ENCODE measurements at regions not wholly inside any gene's neighbourhood (a gene's known extent, or its start where the extent isn't known, plus 50 kb on each side); places are given as distances from the start of the nearest gene placed in this dataset.

DNA sequence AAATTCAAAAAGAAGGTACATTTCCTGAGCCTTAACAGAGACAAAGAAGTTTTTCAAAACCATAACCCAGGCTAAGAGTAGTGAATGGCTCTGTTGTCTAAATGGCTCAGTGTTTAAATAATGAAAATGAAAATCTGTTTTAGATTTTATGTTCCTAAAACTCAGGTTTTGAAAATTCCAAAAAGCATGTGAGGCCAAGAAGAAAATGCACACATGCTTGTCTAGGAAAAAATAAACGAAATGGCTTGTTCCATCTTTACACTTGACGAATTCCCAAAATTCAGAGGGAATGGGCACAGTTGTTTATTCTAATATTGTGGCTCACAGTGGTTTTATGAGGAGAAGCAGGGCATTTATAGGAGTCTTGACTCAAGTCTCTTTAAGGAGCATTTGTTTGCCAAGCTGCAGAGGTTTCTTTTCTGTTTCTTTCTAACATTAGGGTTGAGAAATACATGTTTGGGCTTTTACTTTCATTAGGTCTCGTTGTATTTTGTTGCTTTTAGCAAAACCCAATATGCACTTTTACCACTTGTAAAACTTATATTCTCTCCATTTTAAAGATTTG lies 527.6 kb upstream of the ANKRD30A start:
- no peak overlapping the region for H3K4me3 ChIP-seq (ENCODE audit: low read depth in 1 of 5, low read length in 5 of 5)
- H3K4me1 ChIP-seq (ENCODE audit: control insufficient read depth in 5 of 5, insufficient read depth in 5 of 5, low read length in 5 of 5) = no peaks in the 10 kb centered on the region
- no peaks in the 10 kb centered on the region for H3K9me3 ChIP-seq (ENCODE audit: control insufficient read depth in 5 of 5, low read length in 5 of 5)
- H3K36me3 ChIP-seq (ENCODE audit: control insufficient read depth in 5 of 5, insufficient read depth in 5 of 5, low read length in 5 of 5) = no peaks in the 10 kb centered on the region
- no peak overlapping the region for H3K9ac ChIP-seq (ENCODE audit: low read length in 5 of 5)
- H3K27ac ChIP-seq (ENCODE audit: low read depth, low read length) = no peak overlapping the region
- no peaks in the 10 kb centered on the region for H3K27me3 ChIP-seq (ENCODE audit: control insufficient read depth in 5 of 5, insufficient read depth in 4 of 5, low read length in 5 of 5)

DNA sequence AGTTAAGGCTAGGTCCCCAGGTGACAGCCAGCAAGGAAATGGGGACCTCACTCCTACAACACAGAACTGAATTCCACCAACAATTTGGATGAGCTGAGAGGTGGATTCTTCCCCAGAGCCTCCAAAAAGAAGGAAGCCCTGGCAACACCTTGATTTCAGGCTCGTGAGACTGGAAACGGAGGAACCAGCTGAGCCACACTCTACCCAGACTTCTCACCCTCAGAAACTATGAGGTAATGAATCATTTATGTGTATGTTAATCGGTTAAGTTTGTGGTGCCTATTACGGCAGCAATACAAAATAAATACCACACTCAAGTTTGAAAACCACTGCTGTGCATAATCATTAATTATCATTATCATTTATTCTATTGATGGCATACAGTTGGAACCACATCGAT lies 532.4 kb upstream of the ANKRD30A start:
- Histone ChIP-seq H3K4me3 (ENCODE audit: low read depth in 1 of 5, low read length in 5 of 5) (no peak overlapping the region), H3K27me3 (ENCODE audit: control insufficient read depth in 5 of 5, insufficient read depth in 4 of 5, low read length in 5 of 5) (no peaks in the 10 kb centered on the region), H3K4me1 (ENCODE audit: control insufficient read depth in 5 of 5, insufficient read depth in 5 of 5, low read length in 5 of 5) (peaks cover 0 to 5% (median 0%) of the 10 kb centered on the region in 5 donors), H3K36me3 (ENCODE audit: control insufficient read depth in 5 of 5, insufficient read depth in 5 of 5, low read length in 5 of 5) (no peaks in the 10 kb centered on the region), H3K9me3 (ENCODE audit: control insufficient read depth in 5 of 5, low read length in 5 of 5) (no peaks in the 10 kb centered on the region), H3K9ac (ENCODE audit: low read length in 5 of 5) (no peak overlapping the region), H3K27ac (ENCODE audit: low read depth, low read length) (no peak overlapping the region)

DNA sequence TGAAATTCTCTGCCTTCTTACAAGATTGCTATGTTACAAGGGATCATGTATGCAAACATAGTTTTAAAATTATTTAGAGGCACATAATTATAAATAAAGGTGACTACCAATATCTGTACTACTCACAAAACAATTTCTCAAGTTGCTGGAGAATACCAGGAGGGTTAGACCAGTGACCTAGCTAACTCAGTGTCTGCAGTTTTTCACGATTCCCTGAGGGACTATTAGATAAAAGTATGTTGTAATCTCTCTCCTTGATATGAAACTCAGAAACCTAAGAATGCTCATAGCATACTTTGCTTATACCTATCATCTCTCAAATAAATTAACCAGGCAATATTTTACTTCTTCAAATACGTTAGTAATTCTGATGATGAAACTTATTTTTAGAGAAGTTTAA lies 534.0 kb upstream of the ANKRD30A start:
- Histone ChIP-seq H3K9me3 (ENCODE audit: control insufficient read depth in 5 of 5, low read length in 5 of 5) (no peaks in the 10 kb centered on the region), H3K4me3 (ENCODE audit: low read depth in 1 of 5, low read length in 5 of 5) (no peak overlapping the region), H3K36me3 (ENCODE audit: control insufficient read depth in 5 of 5, insufficient read depth in 5 of 5, low read length in 5 of 5) (no peaks in the 10 kb centered on the region), H3K4me1 (ENCODE audit: control insufficient read depth in 5 of 5, insufficient read depth in 5 of 5, low read length in 5 of 5) (peaks cover 0 to 5% (median 0%) of the 10 kb centered on the region in 5 donors), H3K27ac (ENCODE audit: low read depth, low read length) (no peak overlapping the region), H3K27me3 (ENCODE audit: control insufficient read depth in 5 of 5, insufficient read depth in 4 of 5, low read length in 5 of 5) (no peaks in the 10 kb centered on the region), H3K9ac (ENCODE audit: low read length in 5 of 5) (no peak overlapping the region)

DNA sequence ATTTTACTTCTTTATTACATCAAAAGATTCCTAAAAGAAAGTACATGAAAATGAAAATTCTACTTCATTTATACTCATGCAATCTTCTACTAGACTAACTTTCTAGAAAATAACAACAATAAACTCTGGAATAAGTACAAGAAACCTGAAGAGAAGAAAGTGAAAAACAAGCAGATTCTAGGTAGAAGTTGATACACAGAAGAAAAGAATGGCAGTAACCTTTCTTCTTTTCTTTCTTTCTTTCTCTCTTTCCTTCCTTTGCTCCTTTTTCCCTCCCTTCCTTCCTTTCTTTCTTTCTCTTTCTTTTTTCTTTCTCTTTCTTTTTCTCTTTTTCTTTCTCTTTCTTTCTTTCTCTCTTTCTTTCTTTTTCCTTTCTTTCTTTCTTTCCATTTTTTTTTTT lies 541.7 kb upstream of the ANKRD30A start:
- H3K27me3 ChIP-seq (ENCODE audit: control insufficient read depth in 5 of 5, insufficient read depth in 4 of 5, low read length in 5 of 5) = no peaks in the 10 kb centered on the region
- H3K9ac ChIP-seq (ENCODE audit: low read length in 5 of 5) = no peak overlapping the region
- no peaks in the 10 kb centered on the region for H3K4me1 ChIP-seq (ENCODE audit: control insufficient read depth in 5 of 5, insufficient read depth in 5 of 5, low read length in 5 of 5)
- H3K36me3 ChIP-seq (ENCODE audit: control insufficient read depth in 5 of 5, insufficient read depth in 5 of 5, low read length in 5 of 5) = no peaks in the 10 kb centered on the region
- H3K9me3 ChIP-seq (ENCODE audit: control insufficient read depth in 5 of 5, low read length in 5 of 5) = no peaks in the 10 kb centered on the region
- no peak overlapping the region for H3K27ac ChIP-seq (ENCODE audit: low read depth, low read length)
- no peak overlapping the region for H3K4me3 ChIP-seq (ENCODE audit: low read depth in 1 of 5, low read length in 5 of 5)

DNA sequence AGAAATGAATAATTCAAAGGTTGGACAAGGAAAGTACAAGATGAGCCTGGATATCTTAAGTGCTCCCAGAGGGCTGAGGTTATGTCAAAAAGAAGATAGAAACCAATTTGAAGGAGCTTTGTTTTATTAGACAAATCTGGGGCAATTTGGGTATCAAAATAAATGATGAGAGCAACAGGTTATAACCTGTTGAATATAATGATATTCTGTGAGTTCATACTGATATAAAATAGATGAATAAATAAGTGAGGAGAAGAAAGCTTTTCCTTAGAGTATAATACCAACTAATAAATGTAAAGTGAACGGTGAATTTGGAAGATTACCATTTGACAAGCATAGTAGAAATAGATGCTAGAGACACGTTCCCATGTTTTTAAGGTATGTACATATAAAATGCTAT lies 544.2 kb upstream of the ANKRD30A start:
- Histone ChIP-seq H3K4me1 (ENCODE audit: control insufficient read depth in 5 of 5, insufficient read depth in 5 of 5, low read length in 5 of 5) (no peaks in the 10 kb centered on the region), H3K9ac (ENCODE audit: low read length in 5 of 5) (no peak overlapping the region), H3K27ac (ENCODE audit: low read depth, low read length) (no peak overlapping the region), H3K4me3 (ENCODE audit: low read depth in 1 of 5, low read length in 5 of 5) (no peak overlapping the region), H3K36me3 (ENCODE audit: control insufficient read depth in 5 of 5, insufficient read depth in 5 of 5, low read length in 5 of 5) (no peaks in the 10 kb centered on the region), H3K27me3 (ENCODE audit: control insufficient read depth in 5 of 5, insufficient read depth in 4 of 5, low read length in 5 of 5) (no peaks in the 10 kb centered on the region), H3K9me3 (ENCODE audit: control insufficient read depth in 5 of 5, low read length in 5 of 5) (no peaks in the 10 kb centered on the region)

DNA sequence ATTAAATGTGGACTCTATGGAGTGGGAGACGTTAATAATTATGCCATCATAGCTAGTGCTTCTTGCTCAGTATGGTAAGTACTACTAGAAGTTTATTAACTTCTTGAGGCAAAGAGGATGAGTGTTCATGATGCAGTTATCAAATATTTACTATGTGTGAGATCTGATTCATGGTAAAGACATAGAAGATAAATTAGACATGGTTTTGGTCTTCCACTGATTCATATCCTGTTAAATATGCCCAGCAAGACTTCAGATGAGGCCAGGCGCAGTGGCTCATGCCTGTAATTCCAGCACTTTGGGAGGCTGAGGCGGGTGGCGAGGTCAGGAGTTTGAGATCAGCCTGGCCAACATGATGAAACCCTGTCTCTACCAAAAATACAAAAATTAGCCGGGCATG lies 547.1 kb upstream of the ANKRD30A start:
- H3K9ac ChIP-seq (ENCODE audit: low read length in 5 of 5) = no peak overlapping the region
- H3K27ac ChIP-seq (ENCODE audit: low read depth, low read length) = no peak overlapping the region
- no peaks in the 10 kb centered on the region for H3K27me3 ChIP-seq (ENCODE audit: control insufficient read depth in 5 of 5, insufficient read depth in 4 of 5, low read length in 5 of 5)
- no peak overlapping the region for H3K4me3 ChIP-seq (ENCODE audit: low read depth in 1 of 5, low read length in 5 of 5)
- H3K36me3 ChIP-seq (ENCODE audit: control insufficient read depth in 5 of 5, insufficient read depth in 5 of 5, low read length in 5 of 5) = no peaks in the 10 kb centered on the region
- no peaks in the 10 kb centered on the region for H3K4me1 ChIP-seq (ENCODE audit: control insufficient read depth in 5 of 5, insufficient read depth in 5 of 5, low read length in 5 of 5)
- no peaks in the 10 kb centered on the region for H3K9me3 ChIP-seq (ENCODE audit: control insufficient read depth in 5 of 5, low read length in 5 of 5)

DNA sequence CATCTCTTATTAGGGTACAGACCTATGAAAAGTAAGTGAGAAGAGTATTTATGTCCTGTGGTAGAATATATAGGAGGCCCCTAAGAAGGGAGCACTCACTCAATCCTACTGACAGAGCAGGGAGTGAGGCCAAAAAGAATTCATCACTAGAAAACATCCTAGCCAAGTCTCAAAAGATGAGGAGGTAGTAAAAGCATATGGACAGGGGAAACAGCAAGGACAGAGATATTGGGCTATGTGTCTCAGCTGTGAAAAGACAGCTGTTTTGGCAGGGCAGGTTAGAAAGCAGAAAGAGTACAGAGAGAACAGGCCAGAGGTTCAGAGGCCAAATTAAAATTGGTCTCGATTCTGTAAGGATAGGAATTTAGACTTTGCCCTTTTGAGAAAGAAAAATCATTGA lies 548.3 kb upstream of the ANKRD30A start:
- H3K4me1 ChIP-seq (ENCODE audit: control insufficient read depth in 5 of 5, insufficient read depth in 5 of 5, low read length in 5 of 5) = no peaks in the 10 kb centered on the region
- no peaks in the 10 kb centered on the region for H3K9me3 ChIP-seq (ENCODE audit: control insufficient read depth in 5 of 5, low read length in 5 of 5)
- no peaks in the 10 kb centered on the region for H3K36me3 ChIP-seq (ENCODE audit: control insufficient read depth in 5 of 5, insufficient read depth in 5 of 5, low read length in 5 of 5)
- no peak overlapping the region for H3K9ac ChIP-seq (ENCODE audit: low read length in 5 of 5)
- H3K27me3 ChIP-seq (ENCODE audit: control insufficient read depth in 5 of 5, insufficient read depth in 4 of 5, low read length in 5 of 5) = no peaks in the 10 kb centered on the region
- H3K27ac ChIP-seq (ENCODE audit: low read depth, low read length) = no peak overlapping the region
- H3K4me3 ChIP-seq (ENCODE audit: low read depth in 1 of 5, low read length in 5 of 5) = no peak overlapping the region

DNA sequence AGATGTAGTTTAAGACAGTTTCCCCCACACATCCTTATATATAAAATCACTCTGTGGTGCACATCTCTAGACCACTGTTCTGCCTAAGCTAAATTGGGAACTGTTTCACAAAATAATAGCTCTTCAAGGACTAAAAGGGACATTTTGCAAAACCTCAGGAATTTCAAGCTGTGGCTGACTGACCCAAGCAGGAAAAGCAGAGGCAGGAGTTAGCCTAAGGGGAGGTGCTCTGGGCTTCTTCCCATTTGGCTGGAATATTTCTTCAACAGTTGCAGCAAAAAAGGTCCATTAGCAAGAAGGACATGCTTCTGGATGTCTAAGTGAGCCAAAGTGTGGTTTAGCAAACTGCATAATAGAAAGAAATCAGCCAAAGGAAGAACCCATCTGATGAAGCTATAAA lies 551.2 kb upstream of the ANKRD30A start:
- H3K27ac ChIP-seq (ENCODE audit: low read depth, low read length) = no peak overlapping the region
- H3K4me3 ChIP-seq (ENCODE audit: low read depth in 1 of 5, low read length in 5 of 5) = no peak overlapping the region
- no peaks in the 10 kb centered on the region for H3K36me3 ChIP-seq (ENCODE audit: control insufficient read depth in 5 of 5, insufficient read depth in 5 of 5, low read length in 5 of 5)

DNA sequence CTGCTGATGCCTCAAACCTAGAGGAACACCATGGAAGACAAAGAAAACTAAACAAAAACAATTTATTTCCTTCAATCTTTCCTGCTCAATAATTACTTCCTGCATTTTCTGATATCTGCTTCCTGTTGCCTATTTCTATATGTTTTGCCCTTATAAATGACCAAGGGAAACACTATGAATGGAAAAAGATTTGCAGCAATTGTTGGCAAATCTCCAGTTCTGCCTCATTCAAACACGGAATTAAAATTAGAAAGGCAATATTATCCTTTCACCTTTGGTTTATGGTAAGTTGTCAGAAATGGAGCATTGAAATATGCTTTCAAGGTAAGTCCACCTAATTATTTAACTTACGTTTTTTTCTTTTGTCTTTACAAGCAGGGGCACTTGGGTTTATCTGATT lies 552.2 kb upstream of the ANKRD30A start:
- H3K27ac ChIP-seq (ENCODE audit: low read depth, low read length) = no peak overlapping the region
- no peaks in the 10 kb centered on the region for H3K4me1 ChIP-seq (ENCODE audit: control insufficient read depth in 5 of 5, insufficient read depth in 5 of 5, low read length in 5 of 5)
- no peak overlapping the region for H3K9ac ChIP-seq (ENCODE audit: low read length in 5 of 5)
- H3K4me3 ChIP-seq (ENCODE audit: low read depth in 1 of 5, low read length in 5 of 5) = no peak overlapping the region
- H3K27me3 ChIP-seq (ENCODE audit: control insufficient read depth in 5 of 5, insufficient read depth in 4 of 5, low read length in 5 of 5) = no peaks in the 10 kb centered on the region
- no peaks in the 10 kb centered on the region for H3K36me3 ChIP-seq (ENCODE audit: control insufficient read depth in 5 of 5, insufficient read depth in 5 of 5, low read length in 5 of 5)
- no peaks in the 10 kb centered on the region for H3K9me3 ChIP-seq (ENCODE audit: control insufficient read depth in 5 of 5, low read length in 5 of 5)

More for the DNA sequence above, 551.2 kb upstream of the ANKRD30A start:
- no peak overlapping the region for H3K9ac ChIP-seq (ENCODE audit: low read length in 5 of 5)
- no peaks in the 10 kb centered on the region for H3K9me3 ChIP-seq (ENCODE audit: control insufficient read depth in 5 of 5, low read length in 5 of 5)
- H3K27me3 ChIP-seq (ENCODE audit: control insufficient read depth in 5 of 5, insufficient read depth in 4 of 5, low read length in 5 of 5) = no peaks in the 10 kb centered on the region
- H3K4me1 ChIP-seq (ENCODE audit: control insufficient read depth in 5 of 5, insufficient read depth in 5 of 5, low read length in 5 of 5) = no peaks in the 10 kb centered on the region

DNA sequence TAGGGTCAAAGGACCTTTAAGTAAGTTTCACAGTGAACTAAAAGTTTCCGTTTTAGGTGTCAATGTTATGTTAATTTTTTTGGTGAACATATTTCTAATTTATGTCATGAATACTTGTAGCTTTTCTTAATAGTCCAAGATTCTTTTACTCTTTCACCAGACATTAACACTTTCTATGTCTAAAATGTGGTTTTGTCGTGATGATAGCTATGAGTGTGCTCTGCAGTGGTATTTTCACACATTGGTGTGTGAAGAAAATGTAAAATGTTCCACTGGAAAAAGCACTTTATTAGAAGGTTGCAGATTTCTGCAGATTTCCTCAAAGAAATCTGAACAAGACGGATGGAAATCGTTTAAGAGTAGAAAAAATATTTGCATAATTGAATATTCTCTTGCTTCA lies 561.0 kb upstream of the ANKRD30A start:
- Histone ChIP-seq H3K36me3 (ENCODE audit: control insufficient read depth in 5 of 5, insufficient read depth in 5 of 5, low read length in 5 of 5) (no peaks in the 10 kb centered on the region), H3K27me3 (ENCODE audit: control insufficient read depth in 5 of 5, insufficient read depth in 4 of 5, low read length in 5 of 5) (no peaks in the 10 kb centered on the region), H3K9me3 (ENCODE audit: control insufficient read depth in 5 of 5, low read length in 5 of 5) (peaks cover 0 to 3% (median 0%) of the 10 kb centered on the region in 5 donors), H3K4me3 (ENCODE audit: low read depth in 1 of 5, low read length in 5 of 5) (no peak overlapping the region), H3K4me1 (ENCODE audit: control insufficient read depth in 5 of 5, insufficient read depth in 5 of 5, low read length in 5 of 5) (peaks cover 0 to 11% (median 7%) of the 10 kb centered on the region in 5 donors), H3K27ac (ENCODE audit: low read depth, low read length) (no peak overlapping the region), H3K9ac (ENCODE audit: low read length in 5 of 5) (no peak overlapping the region)

Data from subcutaneous abdominal adipose tissue (tissue), 5 donors.